ENCODE measurements at regions not wholly inside any gene's neighbourhood (a gene's known extent, or its start where the extent isn't known, plus 50 kb on each side); places are given as distances from the start of the nearest gene placed in this dataset.

GRCh38 chr3:24748520-24748919 lies 253.9 kb upstream of the THRB start:
- H3K36me3 Mint-ChIP-seq (ENCODE audit: low read depth): no peaks in the 10 kb centered on the region
- H3F3A ChIP-seq (replicated peaks; ENCODE audit: low read depth): no peaks in the 10 kb centered on the region
- no peaks in the 10 kb centered on the region for H3K36me3 ChIP-seq (ENCODE audit: insufficient read depth)
- no peaks in the 10 kb centered on the region for H3K9me2 ChIP-seq (ENCODE audit: insufficient read depth)
- TF ChIP-seq CREB1 (CRISPR knock-in tag; IDR thresholded peaks at IDR 0.05; ENCODE audit: low read depth) (no peak), CTCF (conservative IDR thresholded peaks at IDR 0.05; ENCODE audit: low read depth in 2 of 2) (no peak), STAT1 (IDR thresholded peaks at IDR 0.05; ENCODE audit: unreplicated experiment) (no peak), ZNF114 (CRISPR knock-in tag; IDR thresholded peaks at IDR 0.05) (no peak), POLR2AphosphoS5 (IDR thresholded peaks at IDR 0.05; ENCODE audit: low read depth) (no peak)
- TF ChIP-seq, protein P1, sequence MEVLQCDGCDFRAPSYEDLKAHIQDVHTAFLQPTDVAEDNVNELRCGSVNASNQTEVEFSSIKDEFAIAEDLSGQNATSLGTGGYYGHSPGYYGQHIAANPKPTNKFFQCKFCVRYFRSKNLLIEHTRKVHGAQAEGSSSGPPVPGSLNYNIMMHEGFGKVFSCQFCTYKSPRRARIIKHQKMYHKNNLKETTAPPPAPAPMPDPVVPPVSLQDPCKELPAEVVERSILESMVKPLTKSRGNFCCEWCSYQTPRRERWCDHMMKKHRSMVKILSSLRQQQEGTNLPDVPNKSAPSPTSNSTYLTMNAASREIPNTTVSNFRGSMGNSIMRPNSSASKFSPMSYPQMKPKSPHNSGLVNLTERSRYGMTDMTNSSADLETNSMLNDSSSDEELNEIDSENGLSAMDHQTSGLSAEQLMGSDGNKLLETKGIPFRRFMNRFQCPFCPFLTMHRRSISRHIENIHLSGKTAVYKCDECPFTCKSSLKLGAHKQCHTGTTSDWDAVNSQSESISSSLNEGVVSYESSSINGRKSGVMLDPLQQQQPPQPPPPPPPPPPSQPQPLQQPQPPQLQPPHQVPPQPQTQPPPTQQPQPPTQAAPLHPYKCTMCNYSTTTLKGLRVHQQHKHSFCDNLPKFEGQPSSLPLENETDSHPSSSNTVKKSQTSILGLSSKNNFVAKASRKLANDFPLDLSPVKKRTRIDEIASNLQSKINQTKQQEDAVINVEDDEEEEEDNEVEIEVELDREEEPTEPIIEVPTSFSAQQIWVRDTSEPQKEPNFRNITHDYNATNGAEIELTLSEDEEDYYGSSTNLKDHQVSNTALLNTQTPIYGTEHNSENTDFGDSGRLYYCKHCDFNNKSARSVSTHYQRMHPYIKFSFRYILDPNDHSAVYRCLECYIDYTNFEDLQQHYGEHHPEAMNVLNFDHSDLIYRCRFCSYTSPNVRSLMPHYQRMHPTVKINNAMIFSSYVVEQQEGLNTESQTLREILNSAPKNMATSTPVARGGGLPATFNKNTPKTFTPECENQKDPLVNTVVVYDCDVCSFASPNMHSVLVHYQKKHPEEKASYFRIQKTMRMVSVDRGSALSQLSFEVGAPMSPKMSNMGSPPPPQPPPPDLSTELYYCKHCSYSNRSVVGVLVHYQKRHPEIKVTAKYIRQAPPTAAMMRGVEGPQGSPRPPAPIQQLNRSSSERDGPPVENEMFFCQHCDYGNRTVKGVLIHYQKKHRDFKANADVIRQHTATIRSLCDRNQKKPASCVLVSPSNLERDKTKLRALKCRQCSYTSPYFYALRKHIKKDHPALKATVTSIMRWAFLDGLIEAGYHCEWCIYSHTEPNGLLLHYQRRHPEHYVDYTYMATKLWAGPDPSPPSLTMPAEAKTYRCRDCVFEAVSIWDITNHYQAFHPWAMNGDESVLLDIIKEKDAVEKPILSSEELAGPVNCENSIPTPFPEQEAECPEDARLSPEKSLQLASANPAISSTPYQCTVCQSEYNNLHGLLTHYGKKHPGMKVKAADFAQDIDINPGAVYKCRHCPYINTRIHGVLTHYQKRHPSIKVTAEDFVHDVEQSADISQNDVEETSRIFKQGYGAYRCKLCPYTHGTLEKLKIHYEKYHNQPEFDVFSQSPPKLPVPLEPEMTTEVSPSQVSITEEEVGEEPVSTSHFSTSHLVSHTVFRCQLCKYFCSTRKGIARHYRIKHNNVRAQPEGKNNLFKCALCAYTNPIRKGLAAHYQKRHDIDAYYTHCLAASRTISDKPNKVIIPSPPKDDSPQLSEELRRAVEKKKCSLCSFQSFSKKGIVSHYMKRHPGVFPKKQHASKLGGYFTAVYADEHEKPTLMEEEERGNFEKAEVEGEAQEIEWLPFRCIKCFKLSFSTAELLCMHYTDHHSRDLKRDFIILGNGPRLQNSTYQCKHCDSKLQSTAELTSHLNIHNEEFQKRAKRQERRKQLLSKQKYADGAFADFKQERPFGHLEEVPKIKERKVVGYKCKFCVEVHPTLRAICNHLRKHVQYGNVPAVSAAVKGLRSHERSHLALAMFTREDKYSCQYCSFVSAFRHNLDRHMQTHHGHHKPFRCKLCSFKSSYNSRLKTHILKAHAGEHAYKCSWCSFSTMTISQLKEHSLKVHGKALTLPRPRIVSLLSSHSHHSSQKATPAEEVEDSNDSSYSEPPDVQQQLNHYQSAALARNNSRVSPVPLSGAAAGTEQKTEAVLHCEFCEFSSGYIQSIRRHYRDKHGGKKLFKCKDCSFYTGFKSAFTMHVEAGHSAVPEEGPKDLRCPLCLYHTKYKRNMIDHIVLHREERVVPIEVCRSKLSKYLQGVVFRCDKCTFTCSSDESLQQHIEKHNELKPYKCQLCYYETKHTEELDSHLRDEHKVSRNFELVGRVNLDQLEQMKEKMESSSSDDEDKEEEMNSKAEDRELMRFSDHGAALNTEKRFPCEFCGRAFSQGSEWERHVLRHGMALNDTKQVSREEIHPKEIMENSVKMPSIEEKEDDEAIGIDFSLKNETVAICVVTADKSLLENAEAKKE (CRISPR knock-in tag; IDR thresholded peaks at IDR 0.05): no peak
- H3K9me3 Mint-ChIP-seq: no peaks in the 10 kb centered on the region
- H3K27ac ChIP-seq (ENCODE audit: low read depth): no peak overlapping the region
- ATAC-seq (no peak), DNase-seq (ENCODE audit: low spot score) (no peak)
- H3K4me3 Mint-ChIP-seq: no peak overlapping the region
- no peaks in the 10 kb centered on the region for H3K4me1 Mint-ChIP-seq
- no peaks in the 10 kb centered on the region for H3K79me2 ChIP-seq (replicated peaks; ENCODE audit: insufficient read depth)
- no peaks in the 10 kb centered on the region for H3K27me3 ChIP-seq (ENCODE audit: insufficient read depth)
- H3K27me3 Mint-ChIP-seq (ENCODE audit: insufficient read depth, low read depth, poor library complexity): no peaks in the 10 kb centered on the region
- H3K27ac Mint-ChIP-seq: no peak overlapping the region
- no peaks in the 10 kb centered on the region for H3K4me1 ChIP-seq (ENCODE audit: insufficient read depth)
- H3K4me2 ChIP-seq: no peak overlapping the region
- H3K4me3 ChIP-seq: no peak overlapping the region
- no peaks in the 10 kb centered on the region for H4K20me1 ChIP-seq (replicated peaks; ENCODE audit: insufficient read depth)
- no peak overlapping the region for H2AFZ ChIP-seq
